ENCODE measurements at regions not wholly inside any gene's neighbourhood (a gene's known extent, or its start where the extent isn't known, plus 50 kb on each side); places are given as distances from the start of the nearest gene placed in this dataset.

- intact Hi-C loops (cut with DNase I; ENCODE audit: low total_unique reads): no loop called here
- Histone ChIP-seq H3K27me3 (peaks cover 0 to 53% (median 8%) of the 10 kb centered on the region in 3 donors), H3K27ac (no peak overlapping the region), H3K9me3 (peaks cover 0 to 10% (median 8%) of the 10 kb centered on the region in 4 donors), H3K36me3 (no peaks in the 10 kb centered on the region), H3K4me1 (no peaks in the 10 kb centered on the region), H3K4me3 (no peak overlapping the region)
- 75 to 82% (median 77%) methylated on average over 14 to 18 of the region's 18 CpGs for WGBS, 5 donors
- TF ChIP-seq POLR2A (IDR thresholded peaks at IDR 0.05) (no peak), POLR2AphosphoS5 (IDR thresholded peaks at IDR 0.05) (no peak), EP300 (IDR thresholded peaks at IDR 0.05) (no peak), CTCF (IDR thresholded peaks at IDR 0.05) (no peak)
- DNase-seq: no peak
Measured at GRCh38 chr22:19641983-19642451, 72.3 kb upstream of the SEPTIN5 start.

- DNase-seq: no peak
- no peak overlapping the region for H3K4me3 ChIP-seq
- TF ChIP-seq POLR2A (IDR thresholded peaks at IDR 0.05): no peak
- no peak for TF ChIP-seq POLR2AphosphoS5 (IDR thresholded peaks at IDR 0.05)
- TF ChIP-seq CTCF (IDR thresholded peaks at IDR 0.05): no peak
- no peak for TF ChIP-seq EP300 (IDR thresholded peaks at IDR 0.05)
- peaks cover 0 to 53% (median 8%) of the 10 kb centered on the region in 3 donors for H3K27me3 ChIP-seq
- intact Hi-C loops (cut with DNase I; ENCODE audit: low total_unique reads): no loop called here
- 49 to 69% (median 61%) methylated on average over 13 of the region's 13 CpGs for WGBS, 5 donors
- no peaks in the 10 kb centered on the region for H3K36me3 ChIP-seq
- H3K9me3 ChIP-seq: peaks cover 6 to 26% (median 25%) of the 10 kb centered on the region in 4 donors
- H3K4me1 ChIP-seq: no peaks in the 10 kb centered on the region
- H3K27ac ChIP-seq: no peak overlapping the region
Measured at GRCh38 chr22:19643448-19644313, 70.6 kb upstream of the SEPTIN5 start.

GRCh38 chr22:19644314-19645223, 69.7 kb upstream of the SEPTIN5 start:
- no peaks in the 10 kb centered on the region for H3K4me1 ChIP-seq
- peaks cover 0 to 53% (median 8%) of the 10 kb centered on the region in 3 donors for H3K27me3 ChIP-seq
- DNase-seq: no peak
- H3K4me3 ChIP-seq: no peak overlapping the region
- H3K27ac ChIP-seq: no peak overlapping the region
- 63 to 70% (median 64%) methylated on average over 11 to 12 of the region's 12 CpGs for WGBS, 5 donors
- no peaks in the 10 kb centered on the region for H3K36me3 ChIP-seq
- intact Hi-C loops (cut with DNase I; ENCODE audit: low total_unique reads): no loop called here
- H3K9me3 ChIP-seq: peaks cover 6 to 35% (median 33%) of the 10 kb centered on the region in 4 donors
- no peak for TF ChIP-seq CTCF (IDR thresholded peaks at IDR 0.05)
- TF ChIP-seq EP300 (IDR thresholded peaks at IDR 0.05): no peak
- TF ChIP-seq POLR2A (IDR thresholded peaks at IDR 0.05): no peak
- TF ChIP-seq POLR2AphosphoS5 (IDR thresholded peaks at IDR 0.05): no peak

- Histone ChIP-seq H3K4me3 (no peak overlapping the region), H3K36me3 (no peaks in the 10 kb centered on the region), H3K27me3 (peaks cover 0 to 53% (median 8%) of the 10 kb centered on the region in 3 donors), H3K27ac (no peak overlapping the region), H3K4me1 (no peaks in the 10 kb centered on the region), H3K9me3 (peaks cover 6 to 39% (median 35%) of the 10 kb centered on the region in 4 donors)
- WGBS, 5 donors: 63 to 76% (median 70%) methylated on average over 6 of the region's 6 CpGs
- no peak for DNase-seq
- intact Hi-C loops (cut with DNase I; ENCODE audit: low total_unique reads): no loop called here
- no peak for TF ChIP-seq EP300 (IDR thresholded peaks at IDR 0.05)
- TF ChIP-seq POLR2A (IDR thresholded peaks at IDR 0.05): no peak
- no peak for TF ChIP-seq POLR2AphosphoS5 (IDR thresholded peaks at IDR 0.05)
- no peak for TF ChIP-seq CTCF (IDR thresholded peaks at IDR 0.05)
Measured at GRCh38 chr22:19645391-19645790, 68.9 kb upstream of the SEPTIN5 start.
